Femur (tissue), 1 donor: ENCODE measurements at regions not wholly inside any gene's neighbourhood (a gene's known extent, or its start where the extent isn't known, plus 50 kb on each side); places are given as distances from the start of the nearest gene placed in this dataset.

Source experiments
- DNase-seq: peaks from one replicate; pipeline ENCODE4 v3.0.0-alpha.2; 2017

GRCh38 chr4:35080799-35081198, 1163.5 kb downstream of the ARAP2 start:
- DNase-seq: no peak

GRCh38 chr4:35087218-35087617, 1157.1 kb downstream of the ARAP2 start:
- DNase-seq: no peak

GRCh38 chr4:35100932-35101331, 1143.4 kb downstream of the ARAP2 start:
- no peak for DNase-seq

- no peak for DNase-seq
Measured at GRCh38 chr4:35102066-35102465, 1142.2 kb downstream of the ARAP2 start.

GRCh38 chr4:35105486-35105885, 1138.8 kb downstream of the ARAP2 start:
- no peak for DNase-seq

- DNase-seq: no peak
Measured at GRCh38 chr4:35106091-35106734, 1138.1 kb downstream of the ARAP2 start.

DNA sequence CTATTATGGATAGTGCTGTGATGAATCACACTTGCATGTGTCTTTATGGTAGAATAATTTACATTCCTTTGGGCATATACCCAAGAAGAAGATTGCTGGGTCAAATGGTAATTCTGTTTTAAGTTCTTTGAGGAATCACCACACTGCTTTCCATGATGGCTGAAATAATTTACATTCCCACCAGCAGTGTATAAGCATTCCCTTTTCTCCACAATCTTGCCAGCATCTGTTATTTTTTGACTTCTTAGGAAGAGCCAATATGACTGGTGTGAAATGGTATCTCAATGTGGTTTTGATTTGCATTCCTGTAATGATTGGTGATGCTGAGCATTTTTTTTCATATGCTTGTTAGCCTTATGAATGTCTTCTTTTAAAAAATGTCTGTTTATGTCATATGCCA, 1120.2 kb downstream of the ARAP2 start:
- DNase-seq: no peak

DNA sequence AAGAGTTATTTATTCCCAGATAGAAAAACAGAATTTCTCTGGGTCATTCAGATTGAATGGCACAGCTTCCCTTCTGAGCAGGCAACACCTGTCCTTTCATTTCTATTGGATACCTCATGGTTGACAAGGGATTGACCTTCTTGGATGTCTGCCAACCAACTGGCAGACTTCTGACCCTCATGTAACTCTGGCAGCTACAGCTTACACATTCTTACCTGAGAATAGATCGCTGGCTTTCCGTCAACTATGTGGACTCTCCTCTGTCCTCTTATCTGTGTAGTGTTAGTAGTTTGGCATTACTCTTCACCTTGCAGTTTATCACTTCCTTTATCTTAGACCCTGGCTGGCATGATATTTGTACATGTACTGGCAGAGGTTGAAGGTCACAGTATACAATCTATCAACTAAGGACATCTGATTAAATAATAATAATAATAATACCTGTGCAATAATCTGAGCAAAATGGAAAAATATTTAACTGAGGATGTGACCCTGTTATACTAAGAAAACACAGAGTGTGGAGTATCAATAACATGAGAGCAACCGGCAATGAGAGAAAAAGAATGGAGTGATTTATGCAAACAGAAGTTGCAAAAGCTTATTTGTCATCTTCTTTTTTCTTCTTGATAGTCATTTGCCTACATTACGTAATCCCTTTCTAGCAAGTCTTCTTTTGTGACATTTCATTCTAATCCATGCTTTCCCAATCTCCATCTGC, 1118.2 kb downstream of the ARAP2 start:
- DNase-seq: no peak

DNA sequence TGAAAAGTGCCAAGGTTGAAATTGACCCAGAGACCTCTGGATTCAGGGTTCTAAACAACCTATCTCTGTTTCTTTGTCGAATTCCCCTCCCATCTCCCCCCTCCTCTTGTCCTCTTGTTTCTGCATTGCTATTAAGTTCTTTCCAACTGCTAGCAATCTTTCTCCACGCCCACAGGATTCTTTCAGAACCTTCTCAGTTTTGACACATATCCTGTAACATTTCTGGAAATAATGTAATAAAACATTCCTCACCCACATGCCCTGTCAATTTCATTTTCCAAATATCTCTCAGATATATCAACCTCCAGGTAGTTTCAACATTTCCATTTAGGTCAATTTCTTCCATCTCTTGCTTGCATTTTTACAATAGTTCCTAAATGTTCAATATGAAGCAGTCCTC, 1105.9 kb downstream of the ARAP2 start:
- DNase-seq: no peak

DNA sequence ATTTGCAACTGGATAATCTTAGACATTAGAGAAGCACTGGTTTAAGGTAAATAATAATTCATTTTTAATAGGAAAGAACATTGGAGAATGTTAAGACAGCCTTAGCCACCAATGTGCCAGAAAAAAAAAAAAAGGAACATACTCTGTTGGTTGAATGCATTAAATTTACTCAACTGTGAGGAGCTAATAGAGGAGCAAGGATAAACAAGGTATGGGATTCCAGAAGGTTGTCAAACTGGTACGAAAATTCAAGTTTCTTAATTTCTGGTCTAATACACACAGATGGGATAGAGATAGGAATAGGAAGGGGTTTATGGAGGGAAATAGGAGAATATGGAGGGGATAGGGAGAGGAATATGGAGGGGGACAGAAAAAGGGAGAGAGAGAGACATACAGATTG, 1096.6 kb downstream of the ARAP2 start:
- no peak for DNase-seq

GRCh38 chr4:35151816-35152572, 1092.3 kb downstream of the ARAP2 start:
- no peak for DNase-seq

DNA sequence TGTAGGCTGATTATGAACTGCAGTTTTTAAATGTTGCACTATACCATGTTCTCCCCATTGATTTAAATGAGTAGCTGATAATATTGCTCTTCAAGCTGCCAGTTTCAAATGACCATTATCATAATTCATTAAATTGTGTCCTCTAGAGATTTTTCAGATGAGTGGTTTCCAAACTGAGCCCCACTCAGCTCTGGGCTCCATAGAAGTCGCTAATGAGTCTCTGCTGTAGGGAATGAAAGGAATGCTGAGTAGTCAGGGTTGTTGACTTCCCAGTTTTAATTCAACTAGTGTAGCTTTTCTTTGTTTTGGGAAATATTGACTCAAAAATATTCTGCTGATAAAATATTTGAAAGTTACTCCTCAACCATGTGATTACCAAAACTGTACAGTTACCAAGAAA, 1081.1 kb downstream of the ARAP2 start:
- DNase-seq: no peak

GRCh38 chr4:35164063-35164462, 1080.3 kb downstream of the ARAP2 start:
- no peak for DNase-seq

DNA sequence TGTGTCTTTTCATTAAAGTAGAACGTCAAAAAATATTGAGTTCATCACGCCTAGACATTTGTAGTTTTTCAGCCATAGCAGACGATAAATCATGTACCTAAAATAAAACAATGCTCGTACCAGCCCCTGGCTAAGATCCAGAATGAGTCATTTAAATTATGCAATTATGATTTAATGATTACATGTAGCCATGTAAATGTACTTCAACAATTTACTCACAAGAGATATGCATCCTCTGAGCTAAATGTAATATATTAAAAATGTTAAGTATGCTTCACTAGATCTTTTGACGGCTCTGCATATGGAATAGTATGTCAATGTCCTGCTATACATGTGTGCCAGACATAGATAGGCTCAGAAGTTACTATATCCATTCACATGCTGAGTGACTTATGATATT, 1077.8 kb downstream of the ARAP2 start:
- DNase-seq: no peak

- no peak for DNase-seq
Measured at GRCh38 chr4:35167385-35167784, 1076.9 kb downstream of the ARAP2 start.

- no peak for DNase-seq
Measured at GRCh38 chr4:35175487-35175886, 1068.8 kb downstream of the ARAP2 start.

- DNase-seq: no peak
Measured at GRCh38 chr4:35175894-35176293, 1068.4 kb downstream of the ARAP2 start.

DNA sequence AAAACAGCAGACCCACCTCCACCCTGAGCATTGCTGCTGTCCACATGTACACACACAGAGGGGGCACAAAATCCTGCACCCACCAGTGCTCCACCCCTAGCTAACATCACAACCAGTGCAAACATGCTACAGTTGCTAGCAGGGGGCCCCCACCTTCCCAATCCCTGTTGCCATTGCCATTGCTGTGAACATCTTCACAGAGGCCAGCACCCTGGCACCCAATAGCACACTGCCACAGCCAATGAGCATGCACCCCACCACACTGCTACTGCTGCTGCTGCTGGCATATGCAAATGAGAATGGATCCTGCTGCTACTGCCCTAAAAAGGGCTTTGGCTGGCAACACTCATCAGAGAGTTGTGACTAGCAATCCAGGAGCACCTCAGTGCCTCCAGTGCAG, 1061.9 kb downstream of the ARAP2 start:
- DNase-seq: no peak

DNA sequence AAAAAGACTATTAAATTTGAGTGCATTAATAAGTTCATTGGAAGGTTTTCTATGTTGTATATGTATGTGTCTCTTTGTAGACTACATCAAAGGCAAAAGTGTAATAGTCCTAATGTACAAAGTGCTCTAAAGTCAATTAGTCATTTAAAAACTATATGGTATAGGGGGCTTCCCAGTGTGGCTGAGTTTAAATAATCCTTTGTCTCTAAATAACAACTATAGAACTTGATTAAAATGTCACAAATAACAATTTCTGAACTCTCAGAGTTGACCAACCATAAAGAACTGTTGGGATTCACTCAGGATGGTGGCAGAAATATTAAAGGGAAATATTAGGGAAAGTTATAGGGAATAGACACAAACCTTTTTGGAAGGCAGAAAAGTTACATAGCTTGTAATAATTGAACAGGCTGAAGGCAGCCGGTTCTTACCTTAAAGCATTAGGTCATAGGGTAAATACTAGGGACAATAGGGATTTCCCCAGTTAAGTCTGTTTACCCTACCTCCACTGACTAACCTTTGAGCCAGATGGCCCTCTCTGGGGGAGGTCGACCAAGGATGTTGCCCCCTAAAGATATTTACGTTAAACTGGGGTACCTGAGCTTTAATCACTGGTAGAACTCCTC, 1054.2 kb downstream of the ARAP2 start:
- no peak for DNase-seq

DNA sequence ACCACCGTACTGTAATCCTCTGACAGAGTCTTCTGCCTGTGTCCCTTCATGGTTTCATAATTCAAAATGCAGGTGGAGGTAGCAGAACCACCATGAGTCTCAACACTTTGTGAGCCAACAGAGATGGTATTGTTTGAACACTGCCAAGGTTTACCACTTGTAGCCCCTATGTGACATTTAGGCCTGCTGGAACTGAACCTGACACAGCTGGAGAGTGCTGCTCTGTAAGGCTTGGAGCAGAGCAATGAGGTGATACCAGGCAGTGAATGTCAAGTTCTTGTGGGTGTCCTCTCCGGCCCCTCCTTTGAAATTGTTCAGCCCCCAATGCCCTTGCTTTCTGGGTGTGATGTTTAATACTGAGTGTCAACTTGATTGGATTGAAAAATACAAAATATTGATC, 1042.9 kb downstream of the ARAP2 start:
- DNase-seq: no peak

GRCh38 chr4:35216636-35217035, 1027.7 kb downstream of the ARAP2 start:
- no peak for DNase-seq

DNA sequence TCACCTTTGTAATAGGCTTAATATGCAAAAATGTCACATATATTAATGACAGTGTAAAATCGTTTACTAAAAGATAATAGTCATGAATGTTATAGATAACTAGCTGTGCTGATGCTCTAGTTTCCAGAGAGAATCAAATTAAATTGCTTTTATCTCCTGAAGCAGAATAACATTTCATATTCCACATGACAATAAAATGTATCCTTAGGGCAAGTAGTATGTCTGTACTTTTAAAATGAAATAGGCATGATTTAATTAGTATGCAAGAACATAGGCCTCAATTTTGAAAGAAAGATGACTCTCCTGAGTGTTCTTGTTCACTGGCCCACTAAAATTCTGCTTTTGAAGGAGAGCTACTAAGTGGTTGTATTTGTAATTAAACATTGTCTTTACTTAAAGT, 1027.0 kb downstream of the ARAP2 start:
- no peak for DNase-seq

DNA sequence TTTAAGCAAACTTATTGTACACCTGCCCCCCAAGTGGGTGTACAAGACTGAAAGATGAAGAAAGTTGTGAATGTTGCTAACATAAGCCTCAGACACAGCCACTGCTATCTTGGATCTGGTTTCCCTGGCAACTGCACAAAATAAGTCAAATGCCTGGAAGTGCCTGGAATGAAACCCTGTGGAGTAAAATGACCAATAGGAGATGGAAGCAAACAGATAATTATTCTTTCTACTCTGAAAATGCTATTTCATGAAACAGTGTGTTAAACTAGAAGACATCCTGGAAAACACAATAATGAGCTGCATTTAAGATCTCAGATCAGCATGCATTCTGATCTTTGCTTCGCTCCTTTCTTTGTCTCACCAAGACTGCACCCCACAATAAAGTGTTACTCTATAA, 1016.0 kb downstream of the ARAP2 start:
- DNase-seq: no peak

GRCh38 chr4:35229021-35229420, 1015.3 kb downstream of the ARAP2 start:
- no peak for DNase-seq
